Omental fat pad (tissue), 3 donors: ENCODE measurements at regions not wholly inside any gene's neighbourhood (a gene's known extent, or its start where the extent isn't known, plus 50 kb on each side); places are given as distances from the start of the nearest gene placed in this dataset.

Experiments
- ATAC-seq: fragments of 150-250 bp; one replicate; pipeline ENCODE4 v1.9.1; 2016; ENCODE audit warnings: mild to moderate bottlenecking, moderate library complexity; ENCODE audit not compliant: low FRiP score
- DNase-seq: peaks from one replicate; pipeline ENCODE4 v3.0.0-alpha.2; 2019; ENCODE audit warnings: low spot score
- CTCF ChIP-seq, 3 donors: fragments of 450-650 bp; IDR thresholded peaks; one replicate each; pipeline ENCODE4 v1.5.1; 2016 to 2017; ENCODE audit warnings: antibody characterized with exemption in 3 of 3, mild to moderate bottlenecking in 3 of 3, moderate library complexity in 2 of 3

GRCh38 chr12:98409548-98409947 lies 105.8 kb upstream of the TMPO start:
- no peak for ATAC-seq
- no peak for DNase-seq
- TF ChIP-seq CTCF (IDR thresholded peaks at IDR 0.05): no peak

GRCh38 chr12:98410356-98410755 lies 105.0 kb upstream of the TMPO start:
- no peak for DNase-seq
- TF ChIP-seq CTCF (IDR thresholded peaks at IDR 0.05): no peak
- ATAC-seq: no peak

GRCh38 chr12:98416845-98417244 lies 98.5 kb upstream of the TMPO start:
- DNase-seq (no peak), ATAC-seq (no peak)
- no peak for TF ChIP-seq CTCF (IDR thresholded peaks at IDR 0.05)

GRCh38 chr12:98417266-98417665 lies 98.1 kb upstream of the TMPO start:
- no peak for TF ChIP-seq CTCF (IDR thresholded peaks at IDR 0.05)
- ATAC-seq (no peak), DNase-seq (no peak)

- DNase-seq (peak; percentile 59), ATAC-seq (peak; percentile 87)
- TF ChIP-seq CTCF (IDR thresholded peaks at IDR 0.05): no peak
These were observed 96.9 kb upstream of the TMPO start for GRCh38 chr12:98418357-98419075.

GRCh38 chr12:98419081-98419794 lies 96.2 kb upstream of the TMPO start:
- ATAC-seq (no peak), DNase-seq (no peak)
- no peak for TF ChIP-seq CTCF (IDR thresholded peaks at IDR 0.05)
